H1 (cell line): ENCODE measurements at regions not wholly inside any gene's neighbourhood (a gene's known extent, or its start where the extent isn't known, plus 50 kb on each side); places are given as distances from the start of the nearest gene placed in this dataset.

Experiments
- CTCF ChIA-PET: fragments of 300-600 bp; sonication (Branson Sonifier 250); formaldehyde crosslinking; loops from one replicate; lab custom pipeline; 2021; ENCODE audit not compliant: partially characterized antibody; lab: Charles Lee
- POLR2A ChIA-PET: fragments of 300-600 bp; sonication (Branson Sonifier 250); formaldehyde crosslinking; loops from one replicate; lab custom pipeline; 2021; ENCODE audit warnings: inconsistent platforms; ENCODE audit not compliant: partially characterized antibody; lab: Charles Lee
- DNase-seq, 2 experiments: peaks; one replicate each; pipeline versions ENCODE4 v3.0.0 to v3.0.0-alpha.2; 2010 to 2022; ENCODE audit warnings: low spot score in 2 of 2, low read depth in 1 of 2, mixed read lengths in 1 of 2
- FAIRE-seq: peaks from 2 replicates; lab custom pipeline; 2011; peaks lifted over from hg19 to GRCh38; lab: Jason Lieb, UNC
- H2AFZ ChIP-seq: 2 replicates; pipeline ENCODE4 v1.8.1; 2012; ENCODE audit warnings: low read length, inconsistent platforms
- H2AK5ac ChIP-seq: 2 replicates; pipeline ENCODE4 v1.6.1; 2013; ENCODE audit warnings: low read depth, low read length
- H2BK120ac ChIP-seq: replicated peaks from 2 replicates; pipeline ENCODE3; 2013; ENCODE audit warnings: low read depth, low read length, inconsistent platforms
- H2BK12ac ChIP-seq: 2 replicates; pipeline ENCODE4 v1.6.1; 2013; ENCODE audit warnings: low read depth, low read length
- H2BK15ac ChIP-seq: 2 replicates; pipeline ENCODE4 v1.6.1; 2013; ENCODE audit warnings: low read length
- H2BK20ac ChIP-seq: 2 replicates; pipeline ENCODE4 v1.6.1; 2013; ENCODE audit warnings: low read length
- H2BK5ac ChIP-seq: 2 replicates; pipeline ENCODE4 v1.6.1; 2013; ENCODE audit warnings: low read depth, low read length
- H3K14ac ChIP-seq: 2 replicates; pipeline ENCODE4 v1.6.1; 2013; ENCODE audit warnings: inconsistent platforms; ENCODE audit not compliant: insufficient read length
- H3K18ac ChIP-seq: 2 replicates; pipeline ENCODE4 v1.6.1; 2013; ENCODE audit warnings: low read length; ENCODE audit errors: extremely low read depth
- H3K23ac ChIP-seq: 2 replicates; pipeline ENCODE4 v1.6.1; 2013; ENCODE audit warnings: inconsistent platforms; ENCODE audit not compliant: insufficient read length
- H3K23me2 ChIP-seq: 2 replicates; pipeline ENCODE4 v1.6.1; 2013; ENCODE audit warnings: low read depth, low read length
- H3K27ac ChIP-seq: 2 replicates; pipeline ENCODE4 v1.6.1; 2011; ENCODE audit warnings: low read depth, low read length, inconsistent platforms
- H3K27me3 ChIP-seq, 4 experiments: replicated peaks in 1 of 4; 1 replicate in 1 of 4; 2 replicates in 3 of 4; pipeline versions ENCODE4 v1.6.1 to v1.8.1; 2011 to 2013; ENCODE audit warnings: low read length in 3 of 4, mild to moderate bottlenecking in 3 of 4, inconsistent platforms in 2 of 4, mixed read lengths in 2 of 4, moderate library complexity in 1 of 4; ENCODE audit not compliant: control insufficient read depth in 3 of 4, insufficient read depth in 3 of 4; ENCODE audit errors: extremely low read depth in 1 of 4
- H3K36me3 ChIP-seq, 4 experiments: 2 replicates each; pipeline versions ENCODE4 v1.6.1 to v1.8.1; 2011 to 2013; ENCODE audit warnings: mild to moderate bottlenecking in 4 of 4, low read length in 3 of 4, moderate library complexity in 2 of 4, control low read depth in 1 of 4, inconsistent platforms in 1 of 4; ENCODE audit not compliant: insufficient read depth in 4 of 4, control insufficient read depth in 2 of 4
- H3K4ac ChIP-seq: replicated peaks from 2 replicates; pipeline ENCODE3; 2013; ENCODE audit warnings: low read length, low read depth, mixed read lengths, inconsistent platforms; ENCODE audit not compliant: insufficient read length
- H3K4me1 ChIP-seq, 4 experiments: replicated peaks in 1 of 4; 1 replicate in 1 of 4; 2 replicates in 3 of 4; pipeline versions ENCODE4 v1.6.1 to v1.8.1; 2011 to 2013; ENCODE audit warnings: low read length in 3 of 4, inconsistent platforms in 2 of 4, mixed read lengths in 1 of 4; ENCODE audit not compliant: insufficient read depth in 4 of 4, control insufficient read depth in 3 of 4
- H3K4me2 ChIP-seq, 2 experiments: 2 replicates each; pipeline versions ENCODE4 v1.6.1 to v1.8.1; 2011 to 2013; ENCODE audit warnings: low read depth in 2 of 2, low read length in 2 of 2, control low read depth in 1 of 2, inconsistent platforms in 1 of 2, mild to moderate bottlenecking in 1 of 2; ENCODE audit not compliant: insufficient read depth in 1 of 2
- H3K4me3 ChIP-seq, 4 experiments: fragments of 200-600, 300-600 bp in 1 of 4; sonication (generic), shearing (Covaris generic), sonication (Bioruptor Twin) in 1 of 4; 2 replicates each; pipeline versions ENCODE4 v1.5.1 to v1.8.1; 2011 to 2016; ENCODE audit warnings: low read length in 4 of 4, low read depth in 3 of 4, control low read depth in 2 of 4, inconsistent platforms in 2 of 4, mild to moderate bottlenecking in 2 of 4, mixed read lengths in 1 of 4, moderate library complexity in 1 of 4; ENCODE audit not compliant: insufficient read depth in 2 of 4; ENCODE audit errors: extremely low read depth in 1 of 4
- H3K56ac ChIP-seq: replicated peaks from 2 replicates; pipeline ENCODE3; 2013; ENCODE audit warnings: low read depth, mild to moderate bottlenecking, mixed read lengths, low read length, inconsistent platforms; ENCODE audit not compliant: insufficient read length
- H3K79me1 ChIP-seq: 2 replicates; pipeline ENCODE4 v1.6.1; 2013; ENCODE audit warnings: low read depth, low read length, control low read depth
- H3K79me2 ChIP-seq, 2 experiments: 2 replicates each; pipeline versions ENCODE4 v1.6.1 to v1.8.1; 2012 to 2013; ENCODE audit warnings: low read length in 2 of 2, mild to moderate bottlenecking in 2 of 2, inconsistent platforms in 1 of 2; ENCODE audit not compliant: insufficient read depth in 2 of 2, control insufficient read depth in 1 of 2
- H3K9ac ChIP-seq, 4 experiments: replicated peaks in 1 of 4; 1 replicate in 1 of 4; 2 replicates in 3 of 4; pipeline versions ENCODE4 v1.6.1 to v1.8.1; 2011 to 2013; ENCODE audit warnings: low read depth in 3 of 4, low read length in 3 of 4, control low read depth in 2 of 4, mild to moderate bottlenecking in 2 of 4, moderate library complexity in 2 of 4, inconsistent platforms in 1 of 4; ENCODE audit errors: extremely low read depth in 1 of 4
- H3K9me3 ChIP-seq, 2 experiments: 2 replicates each; pipeline versions ENCODE4 v1.6.1 to v1.8.1; 2012 to 2013; ENCODE audit warnings: mild to moderate bottlenecking in 2 of 2, moderate library complexity in 2 of 2, control low read depth in 1 of 2, inconsistent platforms in 1 of 2, low read depth in 1 of 2, low read length in 1 of 2, mixed read lengths in 1 of 2; ENCODE audit not compliant: insufficient read depth in 2 of 2
- H4K20me1 ChIP-seq, 2 experiments: replicated peaks in 1 of 2; 2 replicates each; pipeline versions ENCODE3 to v1.8.1; 2011 to 2013; ENCODE audit warnings: inconsistent platforms in 2 of 2, low read length in 2 of 2, mild to moderate bottlenecking in 1 of 2; ENCODE audit not compliant: insufficient read depth in 2 of 2, control insufficient read depth in 1 of 2
- H4K5ac ChIP-seq: 2 replicates; pipeline ENCODE4 v1.6.1; 2013; ENCODE audit warnings: low read length, low read depth, mixed read lengths, inconsistent platforms; ENCODE audit not compliant: insufficient read length
- H4K8ac ChIP-seq: 2 replicates; pipeline ENCODE4 v1.8.0; 2013; ENCODE audit warnings: mild to moderate bottlenecking, moderate library complexity, low read length, inconsistent platforms; ENCODE audit not compliant: insufficient read depth; ENCODE audit errors: extremely low read depth
- H4K91ac ChIP-seq: replicated peaks from 2 replicates; pipeline ENCODE3; 2013; ENCODE audit warnings: low read length, mixed read lengths, inconsistent platforms; ENCODE audit not compliant: insufficient read length
- CEBPB ChIP-seq: IDR thresholded peaks from 2 replicates; pipeline ENCODE4 v1.6.1; 2012; ENCODE audit warnings: low read depth, low read length
- EZH2 ChIP-seq: fragments of 200-600 bp; sonication (generic); IDR thresholded peaks from 2 replicates; pipeline ENCODE4 v1.7.1; 2012; ENCODE audit warnings: low read depth, mild to moderate bottlenecking, moderate library complexity, low read length, inconsistent platforms; ENCODE audit not compliant: severe bottlenecking
- MAX ChIP-seq: IDR thresholded peaks from 2 replicates; pipeline ENCODE4 v1.6.1; 2012; ENCODE audit warnings: inconsistent platforms
- SAP30 ChIP-seq: fragments of 300-600 bp; sonication (generic); IDR thresholded peaks from 2 replicates; pipeline ENCODE4 v1.7.1; 2012; ENCODE audit warnings: low read length, moderate library complexity, mild to moderate bottlenecking, inconsistent platforms; ENCODE audit not compliant: insufficient read depth, insufficient replicate concordance
- WGBS, 2 experiments: shearing (Covaris generic) in 1 of 2; methylation state at CpG; one replicate each; pipeline versions ENCODE4 v1.1.6 to v1.1.7; 2013 to 2015; ENCODE audit warnings: low lambda C conversion rate in 2 of 2, mixed read lengths in 2 of 2, inconsistent platforms in 1 of 2, low coverage in 1 of 2, missing lambda C conversion rate in 1 of 2; ENCODE audit not compliant: insufficient replicate concordance in 2 of 2, insufficient coverage in 1 of 2, insufficient read length in 1 of 2; ENCODE audit errors: extremely low coverage in 1 of 2, missing lambda C conversion rate in 1 of 2; 5-methylcytosine and 5-hydroxymethylcytosine counted together
- TF ChIP-seq, protein P1 (sequence below): IDR thresholded peaks from 2 replicates; pipeline ENCODE4 v1.6.1; 2012; ENCODE audit warnings: low read length, inconsistent platforms

- no peak overlapping the region for H3K56ac ChIP-seq
- H4K20me1 ChIP-seq, result no peaks in the 10 kb centered on the region
- H3K27me3 ChIP-seq, result peaks cover 0 to 7% (median 1%) of the 10 kb centered on the region in 4 experiments; a peak in 1 of 7 replicates
- H2AFZ ChIP-seq, result no peak overlapping the region
- H3K4me2 ChIP-seq, result no peak overlapping the region
- no peak overlapping the region for H4K8ac ChIP-seq
- H3K79me1 ChIP-seq, result no peaks in the 10 kb centered on the region
- H3K79me2 ChIP-seq, result no peaks in the 10 kb centered on the region
- peak overlapping the region; percentile 53; the same call in 1 of the 2 replicates for H2AK5ac ChIP-seq
- no peak for DNase-seq
- no peak overlapping the region for H3K27ac ChIP-seq
- H2BK120ac ChIP-seq, result no peak overlapping the region
- no peak overlapping the region for H3K4me3 ChIP-seq
- H3K23ac ChIP-seq, result no peak overlapping the region
- H3K36me3 ChIP-seq, result no peaks in the 10 kb centered on the region
- no peak overlapping the region for H2BK20ac ChIP-seq
- no peak for FAIRE-seq
- H3K23me2 ChIP-seq, result no peaks in the 10 kb centered on the region
- H3K9ac ChIP-seq, result no peak overlapping the region
- no peak overlapping the region for H4K91ac ChIP-seq
- peak overlapping the region; percentile 88; the same call in 1 of the 2 replicates for H2BK15ac ChIP-seq
- H2BK12ac ChIP-seq, result peak overlapping the region; percentile 80; the same call in 1 of the 2 replicates
- no peak overlapping the region for H3K4ac ChIP-seq
- peak overlapping the region; percentile 78; the same call in 1 of the 2 replicates for H3K18ac ChIP-seq
- H3K9me3 ChIP-seq, result no peaks in the 10 kb centered on the region
- peaks cover 3 to 20% (median 9%) of the 10 kb centered on the region in 4 experiments for H3K4me1 ChIP-seq
- CTCF ChIA-PET, result interaction anchor here (0.9 to 1.7 kb wide), 3 partner anchors 9 to 49 kb away, joined by 3 to 8 read pairs (median 4); no protein-coding TSS in a partner anchor
- H2BK5ac ChIP-seq, result no peak overlapping the region
- peak; percentile 72; the same call in 1 of the 2 replicates for TF ChIP-seq CEBPB
- TF ChIP-seq MAX, result no peak
- TF ChIP-seq SAP30, result no peak
- peak; percentile 22 for TF ChIP-seq EZH2
- TF ChIP-seq, protein P1, sequence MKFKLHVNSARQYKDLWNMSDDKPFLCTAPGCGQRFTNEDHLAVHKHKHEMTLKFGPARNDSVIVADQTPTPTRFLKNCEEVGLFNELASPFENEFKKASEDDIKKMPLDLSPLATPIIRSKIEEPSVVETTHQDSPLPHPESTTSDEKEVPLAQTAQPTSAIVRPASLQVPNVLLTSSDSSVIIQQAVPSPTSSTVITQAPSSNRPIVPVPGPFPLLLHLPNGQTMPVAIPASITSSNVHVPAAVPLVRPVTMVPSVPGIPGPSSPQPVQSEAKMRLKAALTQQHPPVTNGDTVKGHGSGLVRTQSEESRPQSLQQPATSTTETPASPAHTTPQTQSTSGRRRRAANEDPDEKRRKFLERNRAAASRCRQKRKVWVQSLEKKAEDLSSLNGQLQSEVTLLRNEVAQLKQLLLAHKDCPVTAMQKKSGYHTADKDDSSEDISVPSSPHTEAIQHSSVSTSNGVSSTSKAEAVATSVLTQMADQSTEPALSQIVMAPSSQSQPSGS, result no peak
- TF ChIP-seq, all 59 proteins: peak for 2
- Histone ChIP-seq H4K5ac (no peak overlapping the region), H3K14ac (no peak overlapping the region)
- 87% methylated on average over 14 of the region's 18 CpGs; no CpG with 5 or more reads in 1 of the 2 experiments for WGBS, 2 experiments
- POLR2A ChIA-PET, result no interaction called here
Observed at GRCh38 chr16:86824751-86825296, 246.5 kb downstream of the FOXL1 start.
